ENCODE measurements at regions not wholly inside any gene's neighbourhood (a gene's known extent, or its start where the extent isn't known, plus 50 kb on each side); places are given as distances from the start of the nearest gene placed in this dataset.

- H3K36me3 ChIP-seq (ENCODE audit: insufficient read depth, low read length), result no peaks in the 10 kb centered on the region
- WGBS, result 85% methylated on average over 10 of the region's 10 CpGs
- H3K27me3 ChIP-seq (ENCODE audit: insufficient read depth, low read length), result no peaks in the 10 kb centered on the region
- no peak overlapping the region for H3K4me3 ChIP-seq (ENCODE audit: low read length)
- no peak overlapping the region for H3K9ac ChIP-seq (ENCODE audit: low read depth, low read length)
- peaks cover 15% of the 10 kb centered on the region for H3K4me1 ChIP-seq (ENCODE audit: insufficient read depth, low read length)
- H3K27ac ChIP-seq (ENCODE audit: low read depth, low read length), result no peak overlapping the region
- H3K9me3 ChIP-seq (ENCODE audit: insufficient read depth, low read depth, low read length), result no peaks in the 10 kb centered on the region
Observed at GRCh38 chr1:11338284-11338924, 65.4 kb downstream of the UBIAD1 start.

GRCh38 chr1:11339346-11340232 lies 66.6 kb downstream of the UBIAD1 start:
- Histone ChIP-seq H3K27me3 (ENCODE audit: insufficient read depth, low read length) (no peaks in the 10 kb centered on the region), H3K4me3 (ENCODE audit: low read length) (no peak overlapping the region), H3K9me3 (ENCODE audit: insufficient read depth, low read depth, low read length) (no peaks in the 10 kb centered on the region), H3K4me1 (ENCODE audit: insufficient read depth, low read length) (peaks cover 15% of the 10 kb centered on the region), H3K9ac (ENCODE audit: low read depth, low read length) (no peak overlapping the region), H3K36me3 (ENCODE audit: insufficient read depth, low read length) (no peaks in the 10 kb centered on the region), H3K27ac (ENCODE audit: low read depth, low read length) (no peak overlapping the region)
- WGBS, result 32% methylated on average over 24 of the region's 24 CpGs

DNA sequence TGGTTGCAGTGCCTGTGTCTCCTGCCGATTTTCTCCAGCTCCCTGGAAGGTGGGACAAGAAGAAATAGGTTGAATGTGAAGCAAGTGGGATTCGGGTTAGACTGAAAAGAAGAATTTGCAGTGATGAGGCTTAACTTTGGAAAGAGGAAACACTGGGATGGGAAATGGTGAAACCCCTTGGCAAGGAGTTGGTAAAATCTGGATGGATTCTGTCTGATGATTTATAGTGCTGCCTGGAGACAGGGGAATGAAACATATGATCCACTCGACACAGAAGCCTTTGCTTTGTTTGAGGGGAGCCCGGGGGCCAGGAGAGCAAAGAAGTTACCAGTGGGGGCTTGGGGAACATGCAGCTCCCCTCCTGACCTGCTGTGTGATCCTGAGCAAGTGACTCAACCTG lies 67.2 kb downstream of the UBIAD1 start:
- Histone ChIP-seq H3K4me3 (ENCODE audit: low read length) (no peak overlapping the region), H3K27ac (ENCODE audit: low read depth, low read length) (no peak overlapping the region), H3K36me3 (ENCODE audit: insufficient read depth, low read length) (no peaks in the 10 kb centered on the region), H3K9me3 (ENCODE audit: insufficient read depth, low read depth, low read length) (no peaks in the 10 kb centered on the region), H3K4me1 (ENCODE audit: insufficient read depth, low read length) (peaks cover 16% of the 10 kb centered on the region), H3K9ac (ENCODE audit: low read depth, low read length) (no peak overlapping the region), H3K27me3 (ENCODE audit: insufficient read depth, low read length) (no peaks in the 10 kb centered on the region)
- WGBS, result 81% methylated on average over 4 of the region's 4 CpGs

GRCh38 chr1:11341901-11342552 lies 69.0 kb downstream of the UBIAD1 start:
- Histone ChIP-seq H3K36me3 (ENCODE audit: insufficient read depth, low read length) (no peaks in the 10 kb centered on the region), H3K4me3 (ENCODE audit: low read length) (no peak overlapping the region), H3K9me3 (ENCODE audit: insufficient read depth, low read depth, low read length) (no peaks in the 10 kb centered on the region), H3K4me1 (ENCODE audit: insufficient read depth, low read length) (peaks cover 18% of the 10 kb centered on the region; the same call in 1 of the 2 replicates), H3K27ac (ENCODE audit: low read depth, low read length) (no peak overlapping the region), H3K27me3 (ENCODE audit: insufficient read depth, low read length) (no peaks in the 10 kb centered on the region), H3K9ac (ENCODE audit: low read depth, low read length) (no peak overlapping the region)
- 88% methylated on average over 6 of the region's 6 CpGs for WGBS

DNA sequence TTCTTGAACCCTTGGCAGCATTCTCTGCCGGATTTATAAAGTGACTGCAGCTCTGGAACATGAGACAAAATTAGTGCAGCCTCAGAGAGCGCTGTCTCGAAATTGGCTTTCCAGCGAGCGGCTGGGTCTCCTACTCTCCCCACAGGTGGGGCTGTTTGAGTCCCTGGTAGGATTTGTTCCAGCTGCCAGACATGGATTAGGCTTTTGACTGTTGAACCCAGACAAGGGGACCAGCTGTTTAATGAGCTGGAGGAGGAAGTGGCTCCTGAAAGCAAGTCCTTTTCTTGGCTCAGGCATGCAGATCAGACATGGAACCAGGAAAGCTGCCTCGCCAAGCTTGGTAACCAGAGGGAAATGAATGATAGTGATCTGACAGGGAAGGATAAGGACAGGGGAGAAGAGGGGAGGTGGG lies 69.6 kb downstream of the UBIAD1 start:
- no peak overlapping the region for H3K9ac ChIP-seq (ENCODE audit: low read depth, low read length)
- WGBS, result 82% methylated on average over 6 of the region's 6 CpGs
- H3K36me3 ChIP-seq (ENCODE audit: insufficient read depth, low read length), result no peaks in the 10 kb centered on the region
- no peak overlapping the region for H3K27ac ChIP-seq (ENCODE audit: low read depth, low read length)
- H3K4me3 ChIP-seq (ENCODE audit: low read length), result no peak overlapping the region
- H3K4me1 ChIP-seq (ENCODE audit: insufficient read depth, low read length), result peaks cover 18% of the 10 kb centered on the region; the same call in 1 of the 2 replicates
- H3K27me3 ChIP-seq (ENCODE audit: insufficient read depth, low read length), result no peaks in the 10 kb centered on the region
- H3K9me3 ChIP-seq (ENCODE audit: insufficient read depth, low read depth, low read length), result no peaks in the 10 kb centered on the region

GRCh38 chr1:11345971-11346715 lies 73.1 kb downstream of the UBIAD1 start:
- WGBS, result 80% methylated on average over 19 of the region's 19 CpGs
- no peak overlapping the region for H3K4me3 ChIP-seq (ENCODE audit: low read length)
- H3K36me3 ChIP-seq (ENCODE audit: insufficient read depth, low read length), result no peaks in the 10 kb centered on the region
- H3K27ac ChIP-seq (ENCODE audit: low read depth, low read length), result no peak overlapping the region
- H3K27me3 ChIP-seq (ENCODE audit: insufficient read depth, low read length), result no peaks in the 10 kb centered on the region
- H3K4me1 ChIP-seq (ENCODE audit: insufficient read depth, low read length), result peaks cover 9% of the 10 kb centered on the region; the same call in 1 of the 2 replicates
- no peak overlapping the region for H3K9ac ChIP-seq (ENCODE audit: low read depth, low read length)
- no peaks in the 10 kb centered on the region for H3K9me3 ChIP-seq (ENCODE audit: insufficient read depth, low read depth, low read length)

- Histone ChIP-seq H3K27ac (ENCODE audit: low read depth, low read length) (no peak overlapping the region), H3K9me3 (ENCODE audit: insufficient read depth, low read depth, low read length) (no peaks in the 10 kb centered on the region), H3K4me1 (ENCODE audit: insufficient read depth, low read length) (peaks cover 14% of the 10 kb centered on the region), H3K36me3 (ENCODE audit: insufficient read depth, low read length) (no peaks in the 10 kb centered on the region), H3K4me3 (ENCODE audit: low read length) (no peak overlapping the region), H3K9ac (ENCODE audit: low read depth, low read length) (no peak overlapping the region), H3K27me3 (ENCODE audit: insufficient read depth, low read length) (no peaks in the 10 kb centered on the region)
- WGBS, result 77% methylated on average over 13 of the region's 14 CpGs
Observed at GRCh38 chr1:11350265-11350664, 77.3 kb downstream of the UBIAD1 start.

GRCh38 chr1:11352058-11352715 lies 79.2 kb downstream of the UBIAD1 start:
- WGBS, result 86% methylated on average over 12 of the region's 12 CpGs
- Histone ChIP-seq H3K9me3 (ENCODE audit: insufficient read depth, low read depth, low read length) (no peaks in the 10 kb centered on the region), H3K36me3 (ENCODE audit: insufficient read depth, low read length) (no peaks in the 10 kb centered on the region), H3K4me1 (ENCODE audit: insufficient read depth, low read length) (peaks cover 20% of the 10 kb centered on the region), H3K27ac (ENCODE audit: low read depth, low read length) (no peak overlapping the region), H3K4me3 (ENCODE audit: low read length) (no peak overlapping the region), H3K27me3 (ENCODE audit: insufficient read depth, low read length) (no peaks in the 10 kb centered on the region), H3K9ac (ENCODE audit: low read depth, low read length) (no peak overlapping the region)

DNA sequence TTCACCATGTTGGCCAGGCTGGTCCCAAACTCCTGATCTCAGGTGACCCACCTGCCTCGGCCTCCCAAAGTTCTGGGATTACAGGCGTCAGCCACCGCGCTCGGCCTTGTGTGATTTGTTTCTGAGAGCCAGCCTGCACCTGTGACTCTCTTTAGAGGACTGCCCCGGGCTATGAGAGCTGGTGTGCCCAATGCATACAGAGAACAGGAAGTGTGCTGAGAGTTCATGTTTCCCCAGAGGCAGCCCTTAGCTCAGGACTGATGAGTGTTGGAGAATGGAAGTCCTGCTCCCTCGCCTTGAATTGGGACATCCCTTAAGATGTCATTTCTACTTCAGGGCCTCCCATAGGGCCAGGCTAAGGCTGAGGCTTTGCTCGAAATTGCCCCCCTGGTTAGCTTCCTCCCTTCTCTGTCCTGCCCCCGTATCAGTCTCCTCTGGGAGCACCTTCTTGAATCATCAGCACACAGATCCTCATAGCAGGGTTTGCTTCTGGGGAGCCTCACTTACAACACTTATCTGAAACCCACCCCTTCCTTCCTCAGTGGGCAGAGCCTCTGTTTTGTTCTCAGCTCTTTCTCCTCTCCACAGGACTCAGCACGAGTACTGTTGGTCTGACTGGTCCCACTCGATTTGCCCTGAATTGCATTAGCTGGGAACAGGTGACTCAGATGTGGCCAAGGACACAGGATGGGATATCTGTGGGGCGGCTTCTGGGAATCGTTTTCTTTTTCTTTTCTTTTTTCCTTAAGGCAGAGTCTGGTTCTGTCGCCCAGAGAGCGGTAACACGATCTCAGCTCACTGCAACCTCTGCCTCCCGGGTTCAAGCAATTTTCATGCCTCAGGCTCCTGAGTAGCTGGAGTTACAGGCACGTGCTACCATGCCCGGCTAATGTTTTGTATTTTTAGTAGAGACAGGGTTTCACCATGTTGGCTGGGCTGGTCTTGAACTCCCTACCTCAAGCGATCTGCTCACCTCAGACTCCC lies 80.1 kb downstream of the UBIAD1 start:
- Histone ChIP-seq H3K27ac (ENCODE audit: low read depth, low read length) (no peak overlapping the region), H3K27me3 (ENCODE audit: insufficient read depth, low read length) (no peaks in the 10 kb centered on the region), H3K9me3 (ENCODE audit: insufficient read depth, low read depth, low read length) (no peaks in the 10 kb centered on the region), H3K4me1 (ENCODE audit: insufficient read depth, low read length) (peaks cover 29% of the 10 kb centered on the region), H3K9ac (ENCODE audit: low read depth, low read length) (no peak overlapping the region), H3K36me3 (ENCODE audit: insufficient read depth, low read length) (no peaks in the 10 kb centered on the region), H3K4me3 (ENCODE audit: low read length) (no peak overlapping the region)
- 75% methylated on average over 20 of the region's 20 CpGs for WGBS
